SK-N-SH (cell line): ENCODE measurements at regions not wholly inside any gene's neighbourhood (a gene's known extent, or its start where the extent isn't known, plus 50 kb on each side); places are given as distances from the start of the nearest gene placed in this dataset.

Source experiments
- CTCF ChIA-PET: fragments of 300-600, 350-600 bp; formaldehyde crosslinking; extraction: SDS; loops from one replicate; lab custom pipeline; 2021; lab: Yijun Ruan, JAX
- POLR2A ChIA-PET: fragments of 350-600 bp; sonication (Branson Sonifier 250); formaldehyde crosslinking; extraction: SDS; loops from one replicate; lab custom pipeline; 2020; ENCODE audit warnings: antibody characterized with exemption, inconsistent platforms; lab: Yijun Ruan, JAX
- DNase-seq: peaks from one replicate; pipeline ENCODE4 v3.0.0; 2012
- H2AFZ ChIP-seq: fragments of 200-600 bp; sonication (generic); 2 replicates; pipeline ENCODE4 v1.8.1; 2016; ENCODE audit warnings: antibody characterized with exemption, mild to moderate bottlenecking, low read depth
- H3F3A ChIP-seq: fragments of 200-600 bp; sonication (generic); replicated peaks from 2 replicates; pipeline ENCODE3; 2016; ENCODE audit warnings: antibody characterized with exemption, mild to moderate bottlenecking; ENCODE audit not compliant: insufficient read depth
- H3K27ac ChIP-seq, 2 experiments: fragments of 200-500 bp in 1 of 2; fragments of 200-600 bp in 1 of 2; sonication (Bioruptor generic) in 1 of 2; sonication (generic), shearing (Covaris generic) in 1 of 2; 2 replicates each; pipeline versions ENCODE4 v1.5.1 to v1.6.1; 2014 to 2016; ENCODE audit warnings: low read depth in 2 of 2, inconsistent platforms in 1 of 2, low read length in 1 of 2, mild to moderate bottlenecking in 1 of 2, mixed read lengths in 1 of 2
- H3K27me3 ChIP-seq: fragments of 200-600 bp; sonication (generic), shearing (Covaris generic); 2 replicates; pipeline ENCODE4 v1.6.1; 2016; ENCODE audit warnings: mixed run types; ENCODE audit not compliant: insufficient read depth
- H3K36me3 ChIP-seq, 2 experiments: fragments of 200-500 bp in 1 of 2; fragments of 200-600 bp in 1 of 2; sonication (Bioruptor generic) in 1 of 2; sonication (generic) in 1 of 2; replicated peaks in 1 of 2; 2 replicates each; pipeline versions ENCODE3 to v1.5.1; 2014 to 2016; ENCODE audit warnings: low read length in 1 of 2, mild to moderate bottlenecking in 1 of 2; ENCODE audit not compliant: insufficient read depth in 2 of 2, control insufficient read depth in 1 of 2
- H3K4me1 ChIP-seq, 2 experiments: fragments of 200-500 bp in 1 of 2; fragments of 200-600 bp in 1 of 2; sonication (Bioruptor generic) in 1 of 2; sonication (generic), shearing (Covaris generic) in 1 of 2; 2 replicates each; pipeline versions ENCODE4 v1.5.1 to v1.6.1; 2014 to 2016; ENCODE audit warnings: low read depth in 1 of 2, low read length in 1 of 2, mixed run types in 1 of 2; ENCODE audit not compliant: insufficient read depth in 2 of 2, control insufficient read depth in 1 of 2
- H3K4me2 ChIP-seq: fragments of 200-600 bp; sonication (generic), shearing (Covaris generic); 2 replicates; pipeline ENCODE4 v1.6.1; 2017; ENCODE audit warnings: mixed run types
- H3K4me3 ChIP-seq, 2 experiments: fragments of 200-500 bp in 1 of 2; fragments of 200-600 bp in 1 of 2; sonication (Bioruptor generic) in 1 of 2; sonication (generic), shearing (Covaris generic) in 1 of 2; 2 replicates each; pipeline versions ENCODE4 v1.5.1 to v1.8.1; 2014 to 2016; ENCODE audit warnings: low read depth in 2 of 2, inconsistent platforms in 1 of 2, low read length in 1 of 2, mild to moderate bottlenecking in 1 of 2, mixed read lengths in 1 of 2, moderate library complexity in 1 of 2
- H3K79me2 ChIP-seq: fragments of 200-600 bp; sonication (generic); 2 replicates; pipeline ENCODE4 v1.8.1; 2017; ENCODE audit warnings: mild to moderate bottlenecking; ENCODE audit not compliant: insufficient read depth
- H3K9ac ChIP-seq: fragments of 200-600 bp; sonication (generic); 2 replicates; pipeline ENCODE4 v1.6.1; 2017; ENCODE audit warnings: mixed run types
- H3K9me2 ChIP-seq: fragments of 200-600 bp; sonication (generic); 2 replicates; pipeline ENCODE4 v1.6.1; 2017; ENCODE audit warnings: mixed run types
- H3K9me3 ChIP-seq: fragments of 200-600 bp; sonication (generic); 2 replicates; pipeline ENCODE4 v1.6.1; 2017; ENCODE audit warnings: mixed run types, mild to moderate bottlenecking, moderate library complexity
- H4K20me1 ChIP-seq: fragments of 200-600 bp; sonication (generic); 2 replicates; pipeline ENCODE4 v1.6.1; 2017; ENCODE audit warnings: mild to moderate bottlenecking, mixed run types; ENCODE audit not compliant: insufficient read depth
- ELF1 ChIP-seq: IDR thresholded peaks from 2 replicates; pipeline ENCODE4 v1.4.0; 2012
- FOXJ3 ChIP-seq: sonication (generic); formaldehyde crosslinking; IDR thresholded peaks from 2 replicates; pipeline ENCODE4 v1.5.1; 2020; ENCODE audit warnings: mild to moderate bottlenecking, missing genetic modification reagents
- GATA2 ChIP-seq: sonication (generic); formaldehyde crosslinking; IDR thresholded peaks from 2 replicates; pipeline ENCODE4 v1.5.0; 2020; ENCODE audit warnings: mild to moderate bottlenecking, missing genetic modification reagents
- JUND ChIP-seq: IDR thresholded peaks from 2 replicates; pipeline ENCODE4 v1.4.0; 2012
- MEF2A ChIP-seq: IDR thresholded peaks from 2 replicates; pipeline ENCODE4 v1.4.0; 2012; ENCODE audit warnings: low read depth, borderline replicate concordance
- MXI1 ChIP-seq: IDR thresholded peaks from 2 replicates; pipeline ENCODE4 v1.6.1; 2012; ENCODE audit warnings: mild to moderate bottlenecking, low read depth, low read length, improper control_type of control experiment
- NFIC ChIP-seq: IDR thresholded peaks from 2 replicates; pipeline ENCODE4 v1.4.0; 2012; ENCODE audit warnings: borderline replicate concordance
- RCOR1 ChIP-seq: fragments of 150-350 bp; IDR thresholded peaks from 2 replicates; pipeline ENCODE4 v1.6.1; 2017; ENCODE audit warnings: antibody characterized with exemption, low read length
- TAF1 ChIP-seq: IDR thresholded peaks from 2 replicates; pipeline ENCODE4 v1.6.1; 2012; ENCODE audit warnings: low read depth, mild to moderate bottlenecking, low read length, moderate library complexity, borderline replicate concordance
- TCF12 ChIP-seq: IDR thresholded peaks from 2 replicates; pipeline ENCODE4 v1.4.0; 2012
- YY1 ChIP-seq: IDR thresholded peaks from 2 replicates; pipeline ENCODE4 v1.4.0; 2012; ENCODE audit warnings: low read depth, mild to moderate bottlenecking
- WGBS: methylation state at CpG from one replicate; pipeline ENCODE4 v1.1.6; 2017; ENCODE audit warnings: low lambda C conversion rate; 5-methylcytosine and 5-hydroxymethylcytosine counted together
- TF ChIP-seq, protein P1 (sequence below): IDR thresholded peaks from 2 replicates; pipeline ENCODE4 v1.4.0; 2012; ENCODE audit warnings: low read depth, borderline replicate concordance
- TF ChIP-seq, protein P2 (sequence below): IDR thresholded peaks from 2 replicates; pipeline ENCODE4; 2012
- TF ChIP-seq, protein P3 (sequence below): IDR thresholded peaks from 2 replicates; pipeline ENCODE4 v1.4.0; 2012; ENCODE audit warnings: low read depth
- TF ChIP-seq, protein P4 (sequence below): fragments of 200-600 bp; sonication (generic); IDR thresholded peaks from 2 replicates; pipeline ENCODE4 v1.6.1; 2017; ENCODE audit warnings: antibody characterized with exemption, mild to moderate bottlenecking, moderate library complexity
- TF ChIP-seq, protein P5 (sequence below): IDR thresholded peaks from 2 replicates; pipeline ENCODE4 v1.4.0; 2012; ENCODE audit warnings: low read depth, borderline replicate concordance

DNA sequence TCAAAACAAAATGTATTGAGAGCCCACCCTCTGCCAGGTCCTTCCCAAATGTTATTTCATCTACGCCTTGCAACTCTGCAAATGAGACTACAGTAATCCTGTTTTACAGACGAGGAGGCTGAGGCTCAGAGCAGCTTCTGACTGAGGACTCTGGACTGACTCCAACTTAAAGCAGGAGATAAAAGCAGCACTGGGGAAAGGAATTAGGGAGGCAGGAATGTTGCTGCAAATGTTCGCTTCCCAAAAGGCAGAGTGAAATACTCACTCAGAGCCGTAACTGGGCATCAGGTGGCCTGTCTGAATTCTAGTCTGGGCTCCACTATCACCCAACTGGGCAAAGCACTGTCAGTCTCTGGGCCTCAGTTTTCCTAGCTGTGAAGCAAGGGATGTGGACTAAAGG lies 94.7 kb upstream of the SRD5A3 start:
- ChIA-PET CTCF (interaction anchor here (0.9 to 1.2 kb wide), 2 partner anchors 280 kb away, joined by 3 to 5 read pairs; no protein-coding TSS in a partner anchor), POLR2A (no interaction called here)
- Histone ChIP-seq H3K9me3 (no peaks in the 10 kb centered on the region), H3K4me3 (no peak overlapping the region), H3K4me2 (no peak overlapping the region), H3K4me1 (peaks cover 0 to 2% of the 10 kb centered on the region in 2 experiments; a peak in 1 of 4 replicates), H2AFZ (no peak overlapping the region), H3K27ac (no peak overlapping the region), H3K36me3 (no peaks in the 10 kb centered on the region), H3K79me2 (no peaks in the 10 kb centered on the region), H4K20me1 (no peaks in the 10 kb centered on the region), H3K9me2 (no peaks in the 10 kb centered on the region), H3K27me3 (no peaks in the 10 kb centered on the region), H3F3A (peaks cover 3% of the 10 kb centered on the region), H3K9ac (no peak overlapping the region)
- TF ChIP-seq MEF2A (no peak), RCOR1 (no peak), GATA2 (CRISPR knock-in tag) (no peak), JUND (no peak), FOXJ3 (CRISPR knock-in tag) (no peak), MXI1 (no peak), YY1 (no peak), TAF1 (no peak)
- TF ChIP-seq, protein P1, sequence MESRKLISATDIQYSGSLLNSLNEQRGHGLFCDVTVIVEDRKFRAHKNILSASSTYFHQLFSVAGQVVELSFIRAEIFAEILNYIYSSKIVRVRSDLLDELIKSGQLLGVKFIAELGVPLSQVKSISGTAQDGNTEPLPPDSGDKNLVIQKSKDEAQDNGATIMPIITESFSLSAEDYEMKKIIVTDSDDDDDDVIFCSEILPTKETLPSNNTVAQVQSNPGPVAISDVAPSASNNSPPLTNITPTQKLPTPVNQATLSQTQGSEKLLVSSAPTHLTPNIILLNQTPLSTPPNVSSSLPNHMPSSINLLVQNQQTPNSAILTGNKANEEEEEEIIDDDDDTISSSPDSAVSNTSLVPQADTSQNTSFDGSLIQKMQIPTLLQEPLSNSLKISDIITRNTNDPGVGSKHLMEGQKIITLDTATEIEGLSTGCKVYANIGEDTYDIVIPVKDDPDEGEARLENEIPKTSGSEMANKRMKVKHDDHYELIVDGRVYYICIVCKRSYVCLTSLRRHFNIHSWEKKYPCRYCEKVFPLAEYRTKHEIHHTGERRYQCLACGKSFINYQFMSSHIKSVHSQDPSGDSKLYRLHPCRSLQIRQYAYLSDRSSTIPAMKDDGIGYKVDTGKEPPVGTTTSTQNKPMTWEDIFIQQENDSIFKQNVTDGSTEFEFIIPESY: no peak
- TF ChIP-seq, protein P2, sequence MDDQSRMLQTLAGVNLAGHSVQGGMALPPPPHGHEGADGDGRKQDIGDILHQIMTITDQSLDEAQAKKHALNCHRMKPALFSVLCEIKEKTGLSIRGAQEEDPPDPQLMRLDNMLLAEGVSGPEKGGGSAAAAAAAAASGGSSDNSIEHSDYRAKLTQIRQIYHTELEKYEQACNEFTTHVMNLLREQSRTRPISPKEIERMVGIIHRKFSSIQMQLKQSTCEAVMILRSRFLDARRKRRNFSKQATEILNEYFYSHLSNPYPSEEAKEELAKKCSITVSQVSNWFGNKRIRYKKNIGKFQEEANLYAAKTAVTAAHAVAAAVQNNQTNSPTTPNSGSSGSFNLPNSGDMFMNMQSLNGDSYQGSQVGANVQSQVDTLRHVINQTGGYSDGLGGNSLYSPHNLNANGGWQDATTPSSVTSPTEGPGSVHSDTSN: no peak
- TF ChIP-seq, protein P3, sequence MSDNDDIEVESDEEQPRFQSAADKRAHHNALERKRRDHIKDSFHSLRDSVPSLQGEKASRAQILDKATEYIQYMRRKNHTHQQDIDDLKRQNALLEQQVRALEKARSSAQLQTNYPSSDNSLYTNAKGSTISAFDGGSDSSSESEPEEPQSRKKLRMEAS: no peak
- TF ChIP-seq, protein P4, sequence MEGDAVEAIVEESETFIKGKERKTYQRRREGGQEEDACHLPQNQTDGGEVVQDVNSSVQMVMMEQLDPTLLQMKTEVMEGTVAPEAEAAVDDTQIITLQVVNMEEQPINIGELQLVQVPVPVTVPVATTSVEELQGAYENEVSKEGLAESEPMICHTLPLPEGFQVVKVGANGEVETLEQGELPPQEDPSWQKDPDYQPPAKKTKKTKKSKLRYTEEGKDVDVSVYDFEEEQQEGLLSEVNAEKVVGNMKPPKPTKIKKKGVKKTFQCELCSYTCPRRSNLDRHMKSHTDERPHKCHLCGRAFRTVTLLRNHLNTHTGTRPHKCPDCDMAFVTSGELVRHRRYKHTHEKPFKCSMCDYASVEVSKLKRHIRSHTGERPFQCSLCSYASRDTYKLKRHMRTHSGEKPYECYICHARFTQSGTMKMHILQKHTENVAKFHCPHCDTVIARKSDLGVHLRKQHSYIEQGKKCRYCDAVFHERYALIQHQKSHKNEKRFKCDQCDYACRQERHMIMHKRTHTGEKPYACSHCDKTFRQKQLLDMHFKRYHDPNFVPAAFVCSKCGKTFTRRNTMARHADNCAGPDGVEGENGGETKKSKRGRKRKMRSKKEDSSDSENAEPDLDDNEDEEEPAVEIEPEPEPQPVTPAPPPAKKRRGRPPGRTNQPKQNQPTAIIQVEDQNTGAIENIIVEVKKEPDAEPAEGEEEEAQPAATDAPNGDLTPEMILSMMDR: no peak
- WGBS: 57% methylated on average over 4 of the region's 4 CpGs
- DNase-seq: no peak

DNA sequence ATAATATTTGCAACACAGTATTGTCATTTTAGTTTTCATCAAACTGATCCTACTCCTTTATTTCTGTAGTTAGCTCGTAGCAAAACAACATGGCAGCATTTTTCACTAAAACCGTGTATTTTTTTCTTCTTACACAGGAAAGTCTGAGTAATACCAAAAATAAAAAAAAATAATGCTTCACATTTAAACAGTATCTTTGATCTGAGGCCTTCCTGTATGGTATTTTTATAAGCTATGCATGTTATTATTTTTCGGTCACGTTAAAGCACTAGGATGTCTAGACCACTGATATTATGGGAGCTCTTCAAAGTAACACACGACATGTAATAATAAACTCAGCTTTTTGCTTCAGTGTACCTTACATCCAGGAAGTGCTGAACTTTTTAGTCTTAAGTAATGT lies 94.1 kb upstream of the SRD5A3 start:
- TF ChIP-seq TCF12 (no peak), ELF1 (no peak), NFIC (no peak)
- TF ChIP-seq, protein P5, sequence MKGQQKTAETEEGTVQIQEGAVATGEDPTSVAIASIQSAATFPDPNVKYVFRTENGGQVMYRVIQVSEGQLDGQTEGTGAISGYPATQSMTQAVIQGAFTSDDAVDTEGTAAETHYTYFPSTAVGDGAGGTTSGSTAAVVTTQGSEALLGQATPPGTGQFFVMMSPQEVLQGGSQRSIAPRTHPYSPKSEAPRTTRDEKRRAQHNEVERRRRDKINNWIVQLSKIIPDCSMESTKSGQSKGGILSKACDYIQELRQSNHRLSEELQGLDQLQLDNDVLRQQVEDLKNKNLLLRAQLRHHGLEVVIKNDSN: no peak
- TF ChIP-seq, protein P4: no peak
- no peaks in the 10 kb centered on the region for H3K36me3 ChIP-seq
- H2AFZ ChIP-seq: no peak overlapping the region
- H3K4me3 ChIP-seq: no peak overlapping the region
- no peak overlapping the region for H3K4me2 ChIP-seq
- CTCF ChIA-PET: interaction anchor here (1.2 kb wide), 1 partner anchor 281 kb away, joined by 5 read pairs; no protein-coding TSS in a partner anchor
- H3K27ac ChIP-seq: no peak overlapping the region
- H3K27me3 ChIP-seq: no peaks in the 10 kb centered on the region
- DNase-seq: no peak
- peaks cover 3% of the 10 kb centered on the region for H3F3A ChIP-seq
- H3K4me1 ChIP-seq: peaks cover 0 to 6% of the 10 kb centered on the region in 2 experiments; a peak in 1 of 4 replicates
- H4K20me1 ChIP-seq: no peaks in the 10 kb centered on the region
- WGBS: 58% methylated on average over 5 of the region's 5 CpGs
- POLR2A ChIA-PET: no interaction called here
- no peak overlapping the region for H3K9ac ChIP-seq
- H3K9me2 ChIP-seq: no peaks in the 10 kb centered on the region
- no peaks in the 10 kb centered on the region for H3K9me3 ChIP-seq
- H3K79me2 ChIP-seq: no peaks in the 10 kb centered on the region
